GM19324 (cell line): ENCODE measurements at regions not wholly inside any gene's neighbourhood (a gene's known extent, or its start where the extent isn't known, plus 50 kb on each side); places are given as distances from the start of the nearest gene placed in this dataset.
"Not testable (repeated sequence)": the region's sequence is repeated elsewhere in the genome, so short reads cannot be mapped to it uniquely, and the experiment has no call there.

ENCODE experiments used
- ATAC-seq: cut with Tn5 transposase; IDR thresholded peaks from one replicate; pipeline ENCODE4 v1.9.1; 2021; ENCODE audit warnings: mild to moderate bottlenecking, moderate library complexity; ENCODE audit not compliant: unreplicated experiment, low FRiP score

DNA sequence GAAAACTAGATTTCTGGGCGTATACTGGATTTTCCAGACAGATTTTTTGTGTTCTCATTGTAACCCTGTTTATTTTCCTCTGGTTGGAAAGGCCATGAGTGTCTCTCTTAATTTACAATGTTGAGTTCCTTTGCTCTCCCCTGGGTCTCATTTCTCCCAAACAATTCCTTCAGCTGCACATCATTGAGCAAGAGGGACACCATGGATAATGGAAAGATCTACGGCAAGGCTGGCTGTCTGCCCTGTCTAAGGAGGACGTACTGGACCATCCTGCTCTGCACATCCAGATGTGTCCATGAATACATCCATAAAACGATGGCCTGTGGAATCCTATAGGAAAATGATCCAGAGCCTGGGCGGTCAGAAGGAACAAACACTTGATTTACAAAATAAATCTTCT is 258.1 kb upstream of the MCTP2 start:
- ATAC-seq: no peak

DNA sequence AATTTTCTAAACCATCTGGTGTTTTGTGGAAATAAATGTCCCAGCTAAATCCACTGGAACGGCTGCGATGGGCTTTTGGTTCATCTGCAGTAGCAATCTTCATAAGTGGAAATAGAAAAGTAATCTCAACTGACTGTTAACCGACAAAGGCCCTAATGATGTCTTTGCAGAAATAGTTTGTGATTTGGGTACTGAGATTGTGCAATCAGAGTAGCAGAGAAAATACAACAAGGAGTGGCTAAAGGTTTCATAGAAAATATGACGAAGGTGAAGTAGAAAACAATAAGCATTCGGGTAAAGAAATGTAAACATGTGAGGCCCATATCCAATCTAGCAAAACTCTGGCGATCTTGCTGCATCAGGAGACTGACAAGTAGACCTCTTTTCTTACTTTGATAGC is 262.6 kb upstream of the MCTP2 start:
- no peak for ATAC-seq

DNA sequence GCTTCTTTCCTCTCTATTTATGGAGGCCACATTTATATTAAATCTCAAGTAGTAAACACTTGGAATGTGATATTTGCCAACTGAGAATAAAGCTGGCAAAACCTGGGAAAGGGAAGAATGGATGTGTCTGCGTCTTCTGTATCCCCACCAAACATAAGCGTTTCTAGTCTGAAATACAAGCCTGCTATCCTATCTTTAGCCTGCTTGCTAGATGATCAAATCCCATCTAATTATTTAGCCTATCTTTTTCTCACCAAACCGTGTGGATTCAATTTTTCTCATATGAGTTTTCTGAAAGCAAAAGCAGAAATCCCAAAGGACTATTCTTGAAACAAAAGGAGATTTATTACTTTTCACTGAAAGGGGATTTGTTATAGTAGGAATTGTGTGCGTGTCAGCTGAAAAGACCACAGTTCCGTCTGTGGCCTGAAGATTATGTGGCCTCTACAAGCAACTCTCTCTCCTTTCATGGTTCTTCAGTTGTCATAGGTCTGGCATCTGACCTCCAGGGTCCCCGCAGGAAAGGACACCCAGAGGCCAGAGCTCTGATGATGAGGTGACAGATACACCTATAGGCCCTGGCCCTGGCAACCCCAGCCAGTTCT is 266.0 kb upstream of the MCTP2 start:
- no peak for ATAC-seq

DNA sequence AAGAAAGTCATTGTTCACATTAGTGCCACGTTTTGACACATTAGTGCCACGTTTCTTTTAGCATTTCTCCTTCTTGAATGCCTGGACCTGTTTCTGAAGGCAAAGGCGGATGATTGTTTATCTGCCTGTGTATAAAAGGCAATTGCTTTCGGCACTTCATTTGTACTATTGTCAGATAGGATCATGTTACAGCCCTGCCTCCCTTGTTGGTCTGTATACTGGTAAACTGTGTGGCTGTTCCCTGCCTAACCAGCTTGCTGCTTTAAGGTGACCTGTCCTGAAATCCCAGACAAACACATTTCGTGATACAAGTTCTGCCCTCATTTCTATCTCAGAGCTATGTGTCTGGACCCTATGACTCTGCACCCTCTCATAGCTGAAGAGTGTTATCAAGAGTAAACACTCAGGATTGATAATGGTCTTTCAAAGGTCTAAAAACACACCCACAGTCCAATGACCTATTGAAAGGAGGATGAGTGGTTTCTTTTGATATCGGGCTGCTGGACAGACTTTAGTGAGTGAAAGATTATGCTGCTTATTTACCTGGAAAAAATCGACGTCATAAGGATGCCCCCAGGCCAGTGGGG is 276.3 kb upstream of the MCTP2 start:
- ATAC-seq: no peak

DNA sequence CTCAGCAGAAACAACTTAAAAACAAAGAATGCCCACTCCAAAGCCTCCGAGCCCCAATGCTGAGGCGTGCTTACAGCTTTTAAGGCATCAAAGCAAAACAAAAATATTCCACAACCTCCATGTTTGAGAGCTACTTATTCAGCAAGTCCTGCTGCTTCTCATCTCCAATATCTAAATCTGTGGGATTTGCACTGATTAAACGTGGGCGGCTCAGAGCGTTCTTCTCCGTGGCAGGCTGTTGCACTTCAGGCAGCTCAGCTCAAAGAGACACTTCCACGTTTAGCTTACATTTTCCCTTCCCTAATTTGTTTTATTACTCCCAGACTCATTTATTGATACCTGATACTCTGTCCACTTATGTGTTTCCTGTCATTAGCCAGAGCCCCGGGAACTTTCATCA is 282.6 kb upstream of the MCTP2 start:
- ATAC-seq: no peak

DNA sequence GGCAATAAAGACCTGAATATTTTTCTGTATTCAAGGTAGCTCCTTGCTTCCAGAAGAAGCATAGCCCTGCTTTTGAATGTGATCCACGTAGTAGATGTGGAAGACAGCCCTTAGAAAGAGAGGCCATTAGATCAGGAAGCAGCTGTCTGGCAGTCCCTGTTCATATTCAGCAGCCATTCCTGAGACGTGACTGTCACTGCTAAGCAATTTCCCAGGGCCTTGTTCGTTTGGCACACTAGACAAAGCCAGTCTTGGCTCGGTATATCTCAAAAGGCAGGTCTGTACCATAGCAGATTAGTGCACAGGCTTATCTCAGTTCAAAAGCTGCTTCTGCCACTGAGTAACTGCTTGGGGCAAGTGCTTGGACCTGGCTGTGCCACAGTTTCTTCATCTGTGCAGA is 287.8 kb upstream of the MCTP2 start:
- ATAC-seq: no peak

DNA sequence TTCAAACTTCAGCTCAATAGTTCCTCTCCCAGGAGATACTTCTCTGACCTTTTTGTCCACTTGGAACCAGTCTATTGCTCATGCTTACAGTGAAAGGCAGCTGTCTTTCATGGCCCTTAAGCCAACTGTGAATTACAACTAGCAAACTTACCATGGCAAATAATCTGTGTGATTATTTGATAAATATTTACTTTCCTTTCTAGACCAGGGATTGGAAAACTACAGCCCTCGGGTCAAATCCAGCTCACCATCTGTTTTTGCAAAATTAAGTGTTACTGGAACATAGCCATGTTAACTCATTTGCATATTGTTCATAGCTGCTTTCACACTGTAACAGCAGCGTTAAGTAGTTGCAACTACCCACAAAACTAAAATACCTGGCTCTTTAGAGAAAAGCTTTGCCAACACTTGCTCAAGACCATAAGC is 289.1 kb upstream of the MCTP2 start:
- no peak for ATAC-seq

DNA sequence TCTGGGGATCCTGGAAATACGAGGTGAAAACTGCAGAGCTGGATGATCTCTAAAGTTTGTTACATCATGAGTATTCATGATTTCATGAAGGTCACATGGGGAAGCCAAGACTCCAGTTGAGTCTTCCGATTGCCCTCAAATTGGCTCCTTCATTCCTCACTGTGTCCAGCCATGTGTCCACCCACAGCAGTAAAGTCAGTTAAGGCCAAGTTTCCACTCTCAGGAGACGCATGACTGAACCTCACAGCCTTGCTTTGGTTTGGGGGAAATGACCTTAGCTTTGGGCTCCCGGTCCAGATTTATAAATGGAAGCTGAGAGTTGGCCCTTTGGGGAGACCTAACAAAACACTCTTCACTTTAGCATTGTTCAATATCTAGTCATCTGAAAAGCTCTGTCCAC is 289.7 kb upstream of the MCTP2 start:
- ATAC-seq: no peak

DNA sequence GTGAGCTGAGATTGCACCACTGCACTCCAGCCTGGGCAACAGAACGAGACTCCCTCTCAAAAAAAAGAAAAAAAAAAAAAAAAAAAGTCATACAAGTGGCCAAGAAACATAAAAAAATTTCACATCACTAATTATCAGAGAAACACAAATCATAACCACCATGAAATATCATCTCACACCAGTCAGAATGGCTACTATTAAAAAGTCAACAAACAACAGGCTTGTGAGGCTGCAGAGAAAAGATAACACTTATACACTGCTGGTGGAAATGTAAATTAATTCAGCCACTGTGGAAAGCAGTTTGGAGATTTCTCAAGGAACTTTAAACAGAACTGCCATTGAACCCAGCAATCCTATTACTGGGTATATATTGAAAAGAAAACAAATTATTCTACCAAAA is 291.1 kb upstream of the MCTP2 start:
- ATAC-seq: no peak

DNA sequence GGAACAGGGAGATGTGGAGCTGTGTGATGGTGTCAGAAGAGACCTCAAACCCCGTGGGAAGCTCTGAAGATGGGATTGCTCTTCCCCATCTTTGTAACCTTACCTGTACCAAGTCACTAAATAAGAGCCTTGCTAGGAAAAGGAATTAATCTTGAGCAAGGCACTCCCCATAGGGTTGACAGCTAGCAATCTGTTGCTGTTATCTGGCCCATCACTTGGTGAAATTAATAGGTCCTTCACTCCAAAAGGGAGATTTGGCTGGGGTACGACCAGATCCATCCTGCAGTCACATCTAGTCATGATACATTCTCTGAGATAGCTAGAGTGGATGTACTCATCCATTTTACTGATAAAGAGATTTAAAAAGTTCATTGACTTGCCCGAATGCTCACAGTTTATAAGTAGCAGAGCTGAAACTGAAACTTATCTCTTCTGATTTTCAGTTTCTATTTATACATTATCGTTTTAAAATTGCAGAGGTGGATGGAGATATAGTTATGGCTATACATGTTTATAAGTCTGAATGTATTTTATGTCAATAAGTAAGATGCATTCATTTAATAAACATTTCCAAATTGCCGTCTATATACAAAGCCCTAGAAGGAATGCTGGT is 299.1 kb upstream of the MCTP2 start:
- peak; percentile 84 for ATAC-seq

DNA sequence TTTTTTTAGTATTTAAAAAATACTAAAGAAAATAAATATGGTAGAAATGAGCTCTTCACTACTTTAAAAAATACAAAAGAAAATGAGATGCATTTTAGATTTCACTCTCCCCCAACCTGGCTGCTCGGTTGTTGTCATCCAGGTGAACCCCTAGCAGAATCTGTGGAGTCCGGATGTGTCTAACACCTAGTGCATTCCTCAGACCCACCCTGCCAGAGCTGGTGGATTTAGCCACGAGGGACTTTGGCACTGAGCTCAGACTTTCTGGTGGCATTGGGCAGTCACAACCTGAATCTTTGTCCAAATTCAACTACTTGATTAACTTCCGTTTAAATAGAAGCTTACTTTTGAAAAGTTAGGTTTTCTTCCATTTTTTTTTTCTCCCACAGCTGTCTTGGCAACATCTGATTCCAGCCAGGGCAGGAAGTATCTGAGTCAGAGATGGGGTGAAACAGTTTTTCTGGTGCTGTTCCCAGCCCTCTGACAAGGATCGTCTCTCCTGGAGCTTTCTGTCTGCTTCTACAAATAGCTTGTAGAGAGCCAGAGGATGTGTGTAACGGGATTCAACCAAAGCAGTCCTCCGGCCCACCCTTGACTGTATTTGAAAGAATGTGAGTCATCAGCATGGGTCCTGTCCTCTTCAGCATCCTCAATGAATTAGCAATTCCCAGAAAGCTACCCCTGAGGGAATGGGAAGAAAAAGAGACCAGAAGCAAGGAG is 301.8 kb upstream of the MCTP2 start:
- ATAC-seq: no peak

DNA sequence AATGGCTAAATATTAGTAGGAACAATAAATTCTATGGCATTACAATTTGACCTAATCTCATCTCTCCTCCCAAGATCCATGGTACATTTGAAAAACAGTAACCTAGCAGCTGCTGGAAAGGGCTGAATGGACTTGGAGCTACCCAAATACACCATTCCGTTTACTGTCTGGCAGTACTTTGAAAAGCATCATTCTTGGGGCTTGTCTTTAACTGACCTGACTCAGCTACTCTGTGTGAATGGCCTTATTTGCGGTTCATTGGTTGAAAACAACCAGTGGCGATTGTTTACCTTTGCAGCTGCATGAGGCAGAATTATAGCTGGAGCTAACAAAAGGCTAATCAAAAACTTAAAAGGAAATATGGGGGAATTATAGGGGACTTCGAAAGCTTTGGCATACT is 311.2 kb upstream of the MCTP2 start:
- no peak for ATAC-seq

DNA sequence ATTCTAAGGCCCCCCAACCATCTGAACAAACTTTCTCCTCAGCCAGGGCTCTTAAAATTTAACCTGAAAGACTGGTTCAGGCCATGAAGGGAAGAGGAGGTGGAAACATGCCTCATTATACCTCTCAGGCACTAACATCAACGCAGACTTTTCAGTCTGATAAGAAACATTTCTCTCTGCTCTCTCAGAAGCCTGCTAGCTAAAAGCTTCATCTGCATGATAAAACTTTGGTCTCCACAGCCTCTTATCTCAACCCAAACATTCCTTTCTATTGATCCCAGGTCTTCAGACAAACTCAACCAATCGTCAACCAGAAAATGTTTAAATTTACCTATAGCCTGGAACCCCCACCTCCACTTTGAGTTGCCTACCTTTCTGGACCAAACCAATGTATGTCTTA is 312.6 kb upstream of the MCTP2 start:
- not testable (repeated sequence) for ATAC-seq

DNA sequence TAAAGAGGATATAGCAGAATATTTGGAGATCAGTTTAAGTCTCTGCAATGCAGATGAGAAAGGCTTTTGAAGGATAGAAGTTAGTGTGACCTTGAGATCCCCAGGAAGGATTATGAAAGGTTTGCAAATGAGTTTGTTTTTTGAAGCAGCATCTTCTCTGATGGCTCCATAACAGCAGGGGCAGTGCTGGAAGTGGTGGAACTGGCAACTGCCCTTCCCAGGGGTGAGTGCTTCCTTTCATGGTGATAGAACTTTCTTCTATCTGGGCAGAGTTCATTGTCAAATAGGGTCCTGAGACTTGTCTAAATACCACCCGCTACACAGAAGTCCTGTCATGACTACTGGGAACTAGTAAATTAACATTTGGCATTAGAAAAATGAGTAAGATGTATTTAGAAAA is 314.2 kb upstream of the MCTP2 start:
- no peak for ATAC-seq

DNA sequence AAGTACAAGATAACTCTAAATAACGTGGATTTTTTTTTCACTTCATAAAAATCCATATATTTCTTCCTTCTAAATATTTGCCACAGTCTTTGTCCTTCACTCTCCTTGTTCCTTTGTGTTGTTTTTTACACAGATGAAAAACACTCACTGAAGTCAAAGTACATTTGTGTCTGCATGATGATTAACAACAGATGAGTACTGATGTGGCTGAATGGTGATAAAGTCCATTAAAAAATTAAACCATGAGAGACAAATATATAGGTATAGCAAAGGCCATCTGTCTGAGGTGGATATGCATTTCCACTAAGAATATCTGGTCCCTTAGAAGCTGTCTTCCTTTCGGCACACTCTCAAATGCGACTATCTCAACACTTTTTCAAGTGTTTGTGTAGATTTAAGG is 317.5 kb upstream of the MCTP2 start:
- ATAC-seq: no peak

DNA sequence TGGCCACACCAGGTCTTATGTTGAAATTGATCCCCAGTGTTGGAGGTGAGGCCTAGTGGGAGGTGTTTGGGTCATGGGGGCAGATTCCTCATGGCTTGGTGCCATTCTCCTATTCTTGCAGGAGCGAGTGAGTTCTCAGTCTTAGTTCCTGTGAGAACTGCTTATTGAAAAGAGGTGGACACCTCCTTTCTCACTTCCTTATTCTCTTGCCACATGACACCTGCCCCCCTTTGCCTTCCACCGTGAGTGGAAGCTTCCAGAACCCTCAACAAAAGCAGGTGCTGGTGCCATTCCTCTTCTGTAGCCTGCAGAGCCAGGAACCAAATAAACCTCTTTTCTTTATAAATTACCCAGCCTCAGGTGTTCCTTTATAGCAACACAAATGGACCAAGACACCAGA is 318.1 kb upstream of the MCTP2 start:
- ATAC-seq: no peak

DNA sequence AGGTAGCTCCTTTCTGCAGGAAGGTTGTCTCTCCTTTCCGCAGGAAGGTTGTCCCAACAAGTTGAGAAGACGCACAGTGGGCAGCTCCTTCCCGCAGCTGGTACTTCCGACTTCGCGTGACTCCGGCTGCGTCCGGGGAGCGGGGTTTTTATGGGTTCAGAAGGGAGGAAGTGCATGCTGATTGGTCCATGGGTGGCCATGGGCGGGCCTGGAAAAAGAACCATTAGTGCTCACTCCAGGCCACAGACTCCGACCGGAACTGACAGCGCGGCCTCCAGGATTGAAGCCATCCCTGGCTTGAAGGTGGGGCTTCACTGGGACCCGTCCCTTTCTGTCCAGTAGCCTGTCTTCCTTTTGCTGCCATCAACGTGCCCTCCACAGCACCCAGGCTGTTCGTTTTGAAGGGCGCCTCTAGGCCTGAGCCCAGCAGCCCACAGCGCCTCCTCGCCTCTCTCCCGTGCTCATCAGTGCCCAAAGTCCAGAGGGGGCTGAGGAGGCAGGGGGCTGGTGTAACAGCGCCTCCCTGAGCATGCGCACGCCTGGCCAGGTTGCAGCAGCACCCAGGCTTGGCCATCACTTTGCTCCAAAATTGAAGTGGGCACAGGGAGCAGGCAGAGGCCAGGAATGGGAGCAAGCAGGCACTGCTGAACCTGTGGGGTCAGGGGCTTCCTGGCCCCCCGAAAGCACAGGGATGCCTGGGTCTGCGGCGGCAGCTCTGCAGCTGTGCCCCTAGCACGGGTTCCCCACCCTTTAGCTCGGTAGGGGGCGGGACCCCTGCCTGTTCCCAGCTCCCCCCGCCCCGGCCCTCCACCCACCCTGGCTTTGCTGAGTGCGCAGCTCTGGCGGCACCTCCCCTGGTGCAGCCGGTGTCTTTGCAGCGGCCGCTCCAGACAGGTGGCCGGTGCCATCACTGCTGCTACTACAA is 330.6 kb upstream of the MCTP2 start:
- no peak for ATAC-seq

DNA sequence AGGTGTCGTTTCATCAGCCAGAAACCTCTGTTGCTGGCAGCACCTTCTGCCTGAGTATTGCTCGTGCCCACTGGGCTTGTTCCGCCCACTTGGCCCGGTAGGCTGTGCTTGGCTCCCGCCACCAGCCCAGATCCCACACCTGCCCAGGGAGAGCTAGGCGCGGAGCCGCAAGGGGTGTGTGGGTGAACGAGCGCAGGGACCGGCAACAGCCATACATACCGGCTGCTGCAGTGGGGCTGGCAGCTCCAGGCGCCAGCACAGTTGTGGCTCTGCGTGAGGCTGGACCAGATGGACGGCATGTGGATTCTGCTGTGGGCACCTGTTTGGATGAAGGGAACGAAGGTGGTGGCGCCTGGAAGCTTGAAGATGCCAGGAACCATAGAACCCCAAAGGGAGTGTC is 331.5 kb upstream of the MCTP2 start:
- ATAC-seq: no peak

DNA sequence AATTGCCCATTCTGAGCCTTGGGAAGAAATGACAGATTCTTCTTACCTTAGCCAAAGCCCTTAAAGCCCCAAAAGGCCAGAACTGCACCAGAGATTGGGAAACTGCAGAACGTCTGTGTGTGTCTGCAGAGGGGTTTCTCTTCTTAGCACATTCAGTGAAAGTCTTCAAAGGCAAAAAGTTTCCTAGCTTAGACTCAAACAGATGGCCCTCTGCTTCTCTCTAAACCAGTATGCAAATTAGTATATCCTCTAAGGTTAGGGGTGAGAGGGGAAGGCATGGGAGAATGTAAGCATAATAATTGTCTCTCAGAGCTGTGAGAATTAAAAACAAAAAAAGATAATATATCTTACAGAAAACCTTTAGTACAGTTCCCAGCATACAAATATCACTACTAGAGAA is 334.0 kb upstream of the MCTP2 start:
- no peak for ATAC-seq

DNA sequence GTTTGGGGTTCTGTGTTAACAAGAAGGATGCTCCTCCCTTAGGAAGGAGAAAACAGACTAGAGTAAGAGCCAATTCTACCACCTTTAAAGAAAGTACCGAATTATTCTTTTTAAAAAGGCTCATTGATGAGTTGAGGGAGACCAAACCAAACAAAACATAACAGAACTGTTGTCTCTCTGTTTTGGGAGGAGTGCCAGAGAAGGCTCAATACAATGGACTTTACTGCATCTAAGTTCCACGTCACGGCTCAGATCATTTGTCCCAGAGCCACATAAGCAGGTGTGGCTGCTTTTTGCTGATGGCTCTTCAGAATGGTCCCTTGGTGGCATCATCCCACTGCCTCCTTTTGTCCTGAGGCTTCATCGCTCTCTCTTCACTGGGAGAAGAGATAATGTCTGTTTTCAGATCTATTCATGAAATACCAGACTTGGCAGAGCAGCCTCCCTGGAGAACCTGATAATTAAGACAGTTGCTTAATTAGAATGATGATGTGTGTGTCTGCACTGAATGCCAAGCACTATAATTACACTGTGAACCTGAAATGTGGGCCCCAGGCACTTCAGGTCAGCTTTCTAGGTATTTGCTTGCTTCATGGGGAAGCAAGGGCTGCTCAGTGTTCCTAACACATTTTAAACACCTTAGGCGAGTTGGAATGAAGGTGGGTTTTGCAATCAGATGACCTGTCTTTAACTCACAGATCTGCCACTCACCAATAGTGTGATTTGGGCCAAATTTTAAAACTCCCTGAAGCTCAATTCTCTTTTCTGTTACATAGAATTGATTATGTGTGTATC is 335.2 kb upstream of the MCTP2 start:
- ATAC-seq: no peak
